ENCODE measurements at regions not wholly inside any gene's neighbourhood (a gene's known extent, or its start where the extent isn't known, plus 50 kb on each side); places are given as distances from the start of the nearest gene placed in this dataset.

GRCh38 chr6:166040292-166040691 lies 127.4 kb downstream of the TBXT start (continued):
- no peak for TF ChIP-seq GABPA (IDR thresholded peaks at IDR 0.05 in 1 of 2, conservative IDR thresholded peaks at IDR 0.05 in 1 of 2)
- TF ChIP-seq MAX (IDR thresholded peaks at IDR 0.05): no peak

GRCh38 chr6:166036316-166037095 lies 131.1 kb downstream of the TBXT start:
- 79% methylated on average over 7 of the region's 7 CpGs for WGBS
- no peak overlapping the region for H3K9ac ChIP-seq (ENCODE audit: low read depth in 1 of 2, low read length in 2 of 2)
- peaks cover 0 to 4% (median 0%) of the 10 kb centered on the region in 4 donors for H3K9me3 ChIP-seq (ENCODE audit: control insufficient read depth in 4 of 4, low read length in 3 of 4)
- H3K36me3 ChIP-seq (ENCODE audit: control insufficient read depth in 4 of 4, insufficient read depth in 3 of 4, low read depth in 1 of 4, low read length in 3 of 4): no peaks in the 10 kb centered on the region
- peaks cover 0 to 3% (median 0%) of the 10 kb centered on the region in 4 donors for H3K27me3 ChIP-seq (ENCODE audit: control insufficient read depth in 4 of 4, insufficient read depth in 4 of 4, low read length in 3 of 4)
- TF ChIP-seq RAD21 (IDR thresholded peaks at IDR 0.05): no peak
- no peak for TF ChIP-seq NR2F2 (IDR thresholded peaks at IDR 0.05)
- no peak for TF ChIP-seq HNF4G (IDR thresholded peaks at IDR 0.05)
- TF ChIP-seq SP1 (IDR thresholded peaks at IDR 0.05): no peak
- no peak for TF ChIP-seq EGR1 (IDR thresholded peaks at IDR 0.05; ENCODE audit: low read depth in 2 of 2)
- no peak for TF ChIP-seq JUND (IDR thresholded peaks at IDR 0.05)
- TF ChIP-seq TAF1 (conservative IDR thresholded peaks at IDR 0.05): no peak
- no peak for TF ChIP-seq FOXA1 (IDR thresholded peaks at IDR 0.05)
- no peak for TF ChIP-seq ATF3 (IDR thresholded peaks at IDR 0.05)
- no peak for TF ChIP-seq ZBTB33 (IDR thresholded peaks at IDR 0.05)
- TF ChIP-seq GABPA (IDR thresholded peaks at IDR 0.05 in 1 of 2, conservative IDR thresholded peaks at IDR 0.05 in 1 of 2): no peak
- no peak for TF ChIP-seq REST (IDR thresholded peaks at IDR 0.05)
- no peak for TF ChIP-seq RXRA (IDR thresholded peaks at IDR 0.05)
- no peak for TF ChIP-seq CTCF (IDR thresholded peaks at IDR 0.05; ENCODE audit: low read depth, low read length, missing input control)
- TF ChIP-seq HNF4A (conservative IDR thresholded peaks at IDR 0.05): no peak
- TF ChIP-seq FOXA2 (IDR thresholded peaks at IDR 0.05): no peak
- no peak for TF ChIP-seq MAX (IDR thresholded peaks at IDR 0.05)
- TF ChIP-seq YY1 (IDR thresholded peaks at IDR 0.05): no peak
- no peak overlapping the region for H3K4me3 ChIP-seq (ENCODE audit: low read depth in 1 of 3, low read length in 3 of 3)
- no peak for DNase-seq (ENCODE audit: low spot score)
- H3K4me1 ChIP-seq (ENCODE audit: control insufficient read depth in 4 of 4, insufficient read depth in 4 of 4, low read length in 3 of 4): no peaks in the 10 kb centered on the region
- no peak overlapping the region for H3K27ac ChIP-seq (ENCODE audit: low read depth in 1 of 2, low read length in 2 of 2)
